GM12874 (cell line): ENCODE measurements at regions not wholly inside any gene's neighbourhood (a gene's known extent, or its start where the extent isn't known, plus 50 kb on each side); places are given as distances from the start of the nearest gene placed in this dataset.

Experiments used
- CTCF ChIP-seq: IDR thresholded peaks from 2 replicates; pipeline ENCODE4 v1.5.1; 2011; ENCODE audit warnings: low read depth, mild to moderate bottlenecking, control low read depth, low read length, moderate library complexity; ENCODE audit not compliant: insufficient read depth

- no peak for TF ChIP-seq CTCF
Measured at GRCh38 chr15:60083318-60083717, 79.2 kb downstream of the FOXB1 start.

GRCh38 chr15:60086681-60087429, 82.7 kb downstream of the FOXB1 start:
- TF ChIP-seq CTCF: no peak

- TF ChIP-seq CTCF: no peak
Measured at GRCh38 chr15:60087561-60087960, 83.5 kb downstream of the FOXB1 start.

GRCh38 chr15:60090747-60091146, 86.6 kb downstream of the FOXB1 start:
- TF ChIP-seq CTCF: no peak

- TF ChIP-seq CTCF: no peak
Measured at GRCh38 chr15:60091157-60091556, 87.0 kb downstream of the FOXB1 start.

GRCh38 chr15:60091911-60092310, 87.8 kb downstream of the FOXB1 start:
- TF ChIP-seq CTCF: no peak

GRCh38 chr15:60093273-60094067, 89.4 kb downstream of the FOXB1 start:
- TF ChIP-seq CTCF: no peak
